Uterus (tissue), 2 donors: ENCODE measurements at regions not wholly inside any gene's neighbourhood (a gene's known extent, or its start where the extent isn't known, plus 50 kb on each side); places are given as distances from the start of the nearest gene placed in this dataset.

ENCODE experiments used
- POLR2A ChIP-seq, 2 donors: fragments of 450-650 bp; IDR thresholded peaks; one replicate each; pipeline ENCODE4 v1.6.1; 2016; ENCODE audit warnings: antibody characterized with exemption in 2 of 2, mild to moderate bottlenecking in 1 of 2, moderate library complexity in 1 of 2
- TF ChIP-seq, protein P1 (sequence below), 4 experiments: fragments of 200-600 bp in 2 of 4; fragments of 450-650 bp in 2 of 4; sonication (generic) in 2 of 4; IDR thresholded peaks; one replicate each; pipeline ENCODE4 v1.5.1; 2016 to 2019; ENCODE audit warnings: antibody characterized with exemption in 4 of 4, mild to moderate bottlenecking in 2 of 4, moderate library complexity in 1 of 4

DNA sequence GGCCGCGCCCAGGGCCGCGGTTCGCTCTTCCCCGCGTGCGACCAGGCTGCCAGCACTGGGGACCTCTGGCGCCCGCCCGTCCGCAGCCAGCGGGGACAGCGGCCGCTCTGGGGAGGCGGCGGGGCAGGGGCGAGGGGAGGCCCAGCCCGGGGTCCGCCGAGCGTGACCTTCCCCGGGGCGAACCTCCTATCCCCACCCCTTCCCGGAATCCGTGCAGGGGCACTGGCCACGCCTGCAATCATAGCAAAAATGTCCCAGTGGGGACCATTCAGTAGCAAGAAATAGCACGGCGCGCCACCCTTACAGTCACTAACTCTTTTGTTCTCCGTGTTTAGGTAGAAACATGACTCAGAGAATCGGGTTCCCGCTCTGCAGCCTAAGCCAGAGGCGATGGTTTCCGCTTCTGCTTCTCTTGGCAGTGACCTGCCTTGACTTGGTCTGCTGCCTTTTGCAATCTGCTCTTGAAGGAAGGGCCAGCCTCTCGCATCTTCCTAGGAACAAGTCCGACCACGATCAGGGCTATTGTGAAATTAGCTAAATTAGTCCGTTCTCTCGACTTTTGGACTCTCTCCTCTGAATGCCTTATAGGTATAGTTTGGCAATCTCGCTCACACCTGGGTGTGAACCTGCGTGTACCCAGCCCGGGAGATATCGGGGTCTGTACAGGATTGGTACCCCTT lies 79.3 kb upstream of the ACBD5 start:
- TF ChIP-seq, protein P1, sequence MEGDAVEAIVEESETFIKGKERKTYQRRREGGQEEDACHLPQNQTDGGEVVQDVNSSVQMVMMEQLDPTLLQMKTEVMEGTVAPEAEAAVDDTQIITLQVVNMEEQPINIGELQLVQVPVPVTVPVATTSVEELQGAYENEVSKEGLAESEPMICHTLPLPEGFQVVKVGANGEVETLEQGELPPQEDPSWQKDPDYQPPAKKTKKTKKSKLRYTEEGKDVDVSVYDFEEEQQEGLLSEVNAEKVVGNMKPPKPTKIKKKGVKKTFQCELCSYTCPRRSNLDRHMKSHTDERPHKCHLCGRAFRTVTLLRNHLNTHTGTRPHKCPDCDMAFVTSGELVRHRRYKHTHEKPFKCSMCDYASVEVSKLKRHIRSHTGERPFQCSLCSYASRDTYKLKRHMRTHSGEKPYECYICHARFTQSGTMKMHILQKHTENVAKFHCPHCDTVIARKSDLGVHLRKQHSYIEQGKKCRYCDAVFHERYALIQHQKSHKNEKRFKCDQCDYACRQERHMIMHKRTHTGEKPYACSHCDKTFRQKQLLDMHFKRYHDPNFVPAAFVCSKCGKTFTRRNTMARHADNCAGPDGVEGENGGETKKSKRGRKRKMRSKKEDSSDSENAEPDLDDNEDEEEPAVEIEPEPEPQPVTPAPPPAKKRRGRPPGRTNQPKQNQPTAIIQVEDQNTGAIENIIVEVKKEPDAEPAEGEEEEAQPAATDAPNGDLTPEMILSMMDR (IDR thresholded peaks at IDR 0.05), result no peak
- no peak for TF ChIP-seq POLR2A (IDR thresholded peaks at IDR 0.05)
